ENCODE measurements at regions not wholly inside any gene's neighbourhood (a gene's known extent, or its start where the extent isn't known, plus 50 kb on each side); places are given as distances from the start of the nearest gene placed in this dataset.
"Not testable (repeated sequence)": the region's sequence is repeated elsewhere in the genome, so short reads cannot be mapped to it uniquely, and the experiment has no call there.

DNA sequence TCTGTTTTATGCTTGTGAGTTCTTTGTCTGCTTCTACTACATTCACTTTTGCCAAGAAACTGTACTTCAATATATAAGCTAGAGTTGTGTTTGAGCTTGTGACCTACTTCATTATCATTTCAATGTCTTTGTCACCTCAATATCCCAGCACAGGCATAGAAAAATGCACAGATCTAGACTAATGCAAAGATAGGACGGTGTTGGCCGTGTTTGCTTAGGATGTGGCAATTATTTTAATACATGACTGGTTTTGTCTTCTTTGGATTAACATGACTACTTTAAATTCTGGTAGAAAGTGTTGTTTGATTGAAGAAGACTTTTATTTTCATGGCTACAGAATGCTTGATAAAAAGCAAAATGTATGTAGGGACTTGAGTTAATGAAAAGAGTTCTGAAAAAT lies 1075.0 kb upstream of the GJE1 start:
- no peak for DNase-seq (ENCODE audit: low read depth)

GRCh38 chr6:141056945-141057625 lies 1075.6 kb upstream of the GJE1 start:
- DNase-seq (ENCODE audit: low read depth) = no peak

GRCh38 chr6:141050471-141050870 lies 1082.3 kb upstream of the GJE1 start:
- no peak for DNase-seq (ENCODE audit: low read depth)

DNA sequence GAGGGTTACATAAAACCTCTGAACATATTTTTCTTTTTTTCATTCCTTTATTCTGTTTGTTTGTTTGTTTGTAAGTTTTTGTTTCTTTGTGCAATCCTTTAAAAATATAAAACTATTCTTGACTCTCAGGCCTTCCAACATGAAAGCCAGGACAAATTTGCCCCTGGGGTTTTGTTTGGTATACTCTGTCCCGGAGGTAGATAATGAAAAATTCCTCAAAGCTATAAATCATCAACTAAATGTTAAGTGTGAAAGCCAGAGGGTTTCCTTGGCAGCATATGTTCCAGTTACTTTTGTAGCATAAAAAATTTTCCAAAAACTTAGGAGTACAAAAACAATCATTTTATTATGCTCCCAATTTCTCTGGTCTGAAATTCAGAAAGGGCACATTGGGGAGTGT lies 1084.3 kb upstream of the GJE1 start:
- no peak for DNase-seq (ENCODE audit: low read depth)

DNA sequence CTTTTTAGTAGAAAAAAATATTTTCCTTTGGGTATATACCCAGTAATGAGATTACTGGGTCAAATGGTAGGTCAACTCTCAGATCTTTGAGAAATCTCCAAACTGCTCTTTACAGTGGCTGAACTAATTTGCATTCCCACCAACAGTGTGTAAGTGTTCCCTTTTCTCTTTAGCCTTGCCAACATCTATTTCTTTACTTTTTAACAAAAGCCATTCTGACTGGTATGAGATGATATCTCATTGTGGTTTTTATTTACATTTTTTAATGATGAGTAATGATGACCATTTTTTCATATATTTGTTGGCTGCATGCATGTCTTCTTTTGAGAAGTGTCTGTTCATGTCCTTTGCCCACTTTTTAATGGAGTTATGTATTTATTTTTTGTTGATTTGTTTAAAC lies 1086.2 kb upstream of the GJE1 start:
- not testable (repeated sequence) for DNase-seq (ENCODE audit: low read depth)

- DNase-seq (ENCODE audit: low read depth) = no peak
Observed at GRCh38 chr6:141041596-141042087, 1091.1 kb upstream of the GJE1 start.

GRCh38 chr6:141035312-141036200 lies 1097.2 kb upstream of the GJE1 start:
- no peak for DNase-seq (ENCODE audit: low read depth)

DNA sequence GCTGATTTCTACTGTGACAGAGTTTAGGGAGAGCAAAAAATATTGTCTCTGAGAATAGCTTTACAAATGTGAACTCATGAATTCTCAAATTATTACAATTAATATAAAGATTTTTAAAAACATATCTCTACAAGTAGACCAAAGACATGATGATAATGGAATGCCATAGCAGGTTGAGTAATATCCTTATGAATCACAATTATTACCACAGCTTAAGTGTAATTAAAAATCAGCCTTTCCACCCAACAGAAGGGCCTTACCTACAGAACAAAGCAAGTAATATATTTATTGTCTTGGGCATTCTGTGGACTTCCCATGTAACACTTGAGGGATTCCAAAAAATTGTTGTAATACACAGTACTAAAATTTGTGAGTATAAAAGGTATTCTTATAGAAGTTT lies 1099.6 kb upstream of the GJE1 start:
- no peak for DNase-seq (ENCODE audit: low read depth)

GRCh38 chr6:141029908-141030307 lies 1102.8 kb upstream of the GJE1 start:
- no peak for DNase-seq (ENCODE audit: low read depth)

DNA sequence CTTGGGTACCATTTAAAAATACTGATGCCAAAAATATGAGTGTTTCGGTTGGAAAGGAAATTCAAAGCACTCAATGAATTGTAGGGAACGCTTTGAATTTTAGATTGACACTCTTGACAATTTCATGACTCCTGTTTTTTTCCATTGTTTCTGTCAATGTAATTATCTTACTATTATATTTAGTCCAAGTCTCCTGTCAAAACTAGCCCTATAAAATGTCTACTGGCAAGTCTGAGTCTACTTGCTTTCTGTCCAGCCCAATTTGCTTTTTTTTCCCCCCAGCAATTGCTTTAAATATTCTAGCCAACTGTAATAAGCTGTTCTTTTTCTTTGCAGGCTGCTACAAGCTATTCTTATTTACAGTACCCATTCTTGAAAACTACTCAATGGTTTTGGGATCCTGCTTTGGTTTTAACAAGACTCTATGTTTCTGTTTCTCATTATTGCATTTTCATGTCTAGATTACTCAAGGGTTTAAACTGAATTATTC lies 1103.9 kb upstream of the GJE1 start:
- DNase-seq (ENCODE audit: low read depth) = no peak

- no peak for DNase-seq (ENCODE audit: low read depth)
Observed at GRCh38 chr6:141026504-141026903, 1106.2 kb upstream of the GJE1 start.

DNA sequence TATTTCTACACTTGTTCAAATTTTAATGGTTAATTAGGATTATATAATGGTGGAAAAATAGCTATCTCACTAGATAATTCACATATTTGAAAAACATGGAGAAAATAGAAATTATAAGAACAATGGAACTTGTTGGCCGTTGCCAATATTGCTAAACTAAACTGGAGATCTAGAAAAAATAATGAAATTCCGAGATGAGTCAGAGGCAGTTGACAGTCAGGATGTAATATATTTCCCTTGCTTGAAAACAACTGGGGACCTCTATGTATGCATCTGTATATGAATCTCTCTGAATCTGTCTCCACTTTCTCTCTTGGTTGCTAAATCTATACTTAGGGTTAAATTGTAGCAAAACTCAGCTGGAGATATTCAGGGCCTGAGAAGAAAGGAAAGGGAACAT lies 1108.2 kb upstream of the GJE1 start:
- no peak for DNase-seq (ENCODE audit: low read depth)

- no peak for DNase-seq (ENCODE audit: low read depth)
Observed at GRCh38 chr6:141017941-141018340, 1114.8 kb upstream of the GJE1 start.

DNA sequence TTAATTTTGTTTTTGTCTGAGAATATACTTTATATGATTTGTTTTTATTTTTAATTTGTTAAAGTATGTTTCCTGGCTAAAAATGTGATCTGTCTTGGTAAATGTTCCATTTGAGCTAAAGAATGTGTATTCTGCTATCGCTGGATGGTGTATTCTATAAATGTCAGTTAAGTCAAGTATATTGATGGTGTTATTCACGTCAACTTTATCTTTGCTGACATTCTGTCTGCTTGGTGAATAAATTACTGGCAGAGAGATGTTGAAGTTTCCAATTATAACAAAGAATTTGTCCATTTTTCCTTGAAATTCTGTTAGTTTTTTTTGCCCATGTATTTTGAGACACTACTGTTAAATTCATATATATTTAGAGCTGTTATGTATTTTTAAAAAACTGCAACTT lies 1131.8 kb upstream of the GJE1 start:
- no peak for DNase-seq (ENCODE audit: low read depth)

- no peak for DNase-seq (ENCODE audit: low read depth)
Observed at GRCh38 chr6:140993515-140993914, 1139.2 kb upstream of the GJE1 start.

DNA sequence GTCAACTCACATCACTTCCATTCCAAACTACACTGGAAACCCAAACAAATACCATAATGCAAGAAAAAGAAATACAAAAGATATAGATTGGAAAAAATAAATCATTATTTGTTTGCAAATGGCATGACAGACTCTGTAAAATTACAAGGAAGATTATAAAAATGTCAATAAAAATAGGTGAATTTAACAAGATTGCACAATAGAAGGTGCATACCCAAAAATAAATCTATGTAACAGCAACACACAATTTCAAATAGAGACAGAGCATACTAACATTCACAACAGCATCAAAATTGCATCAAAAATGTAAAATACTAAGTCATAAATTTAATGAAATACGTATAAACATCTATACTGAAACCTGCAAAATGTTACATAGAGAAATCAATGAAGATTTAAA lies 1140.0 kb upstream of the GJE1 start:
- DNase-seq (ENCODE audit: low read depth) = no peak

DNA sequence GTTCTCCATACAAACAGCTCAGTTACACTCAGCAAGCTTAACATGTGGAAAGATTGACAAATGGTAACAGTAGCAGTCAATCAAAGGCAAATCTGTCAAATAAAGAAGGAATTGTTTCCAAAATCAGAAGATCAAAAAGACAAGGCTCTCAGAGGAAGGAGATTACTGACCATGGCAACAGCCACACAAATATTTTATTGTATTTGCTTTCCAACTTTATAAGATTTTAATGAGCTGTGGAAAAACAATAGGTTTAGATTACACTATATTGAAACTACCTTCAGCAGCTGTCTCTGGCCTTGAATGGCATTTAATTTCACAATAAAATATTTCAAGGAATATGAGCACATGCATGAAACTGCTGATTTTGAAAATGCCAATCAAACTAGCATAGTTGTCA lies 1143.9 kb upstream of the GJE1 start:
- no peak for DNase-seq (ENCODE audit: low read depth)

GRCh38 chr6:140987364-140988155 lies 1145.2 kb upstream of the GJE1 start:
- DNase-seq (ENCODE audit: low read depth) = no peak

GRCh38 chr6:140985679-140986275 lies 1146.9 kb upstream of the GJE1 start:
- no peak for DNase-seq (ENCODE audit: low read depth)

GRCh38 chr6:140980265-140980887 lies 1152.3 kb upstream of the GJE1 start:
- DNase-seq (ENCODE audit: low read depth) = no peak

DNA sequence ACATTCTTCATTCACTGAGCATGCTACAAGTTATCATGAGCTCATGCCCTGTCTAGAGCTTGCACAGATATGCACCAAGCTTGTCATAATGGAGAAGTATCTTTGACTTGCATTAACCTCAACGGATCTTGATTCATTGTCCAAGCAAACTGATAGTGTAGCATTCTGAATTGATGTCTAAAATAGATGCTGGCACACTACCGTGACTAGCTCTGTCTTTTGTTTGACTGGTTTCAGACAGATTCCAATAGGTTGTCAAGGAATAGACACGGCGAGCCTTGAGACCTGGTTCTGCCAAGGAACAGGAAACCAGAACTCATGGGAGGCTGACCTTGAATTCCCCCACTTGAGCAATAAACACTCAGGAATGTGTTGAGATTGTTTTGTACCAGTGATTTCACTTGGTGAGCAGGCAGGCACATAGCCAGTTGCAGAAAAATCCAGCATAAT lies 1153.1 kb upstream of the GJE1 start:
- DNase-seq (ENCODE audit: low read depth) = no peak
